Astrocyte (in vitro differentiated cells and primary cell): ENCODE measurements at regions not wholly inside any gene's neighbourhood (a gene's known extent, or its start where the extent isn't known, plus 50 kb on each side); places are given as distances from the start of the nearest gene placed in this dataset.

Experiments used
- DNase-seq: peaks from one replicate; pipeline ENCODE4 v3.0.0-alpha.2; 2010; ENCODE audit warnings: low read depth
- FAIRE-seq: peaks from 2 replicates; lab custom pipeline; 2011; peaks lifted over from hg19 to GRCh38; lab: Jason Lieb, UNC
- H2AFZ ChIP-seq: 2 replicates; pipeline ENCODE4 v1.6.0; 2012; ENCODE audit warnings: low read depth, low read length, inconsistent platforms
- H3K27ac ChIP-seq: 2 replicates; pipeline ENCODE4 v1.5.1; 2011; ENCODE audit warnings: low read depth, low read length, inconsistent platforms
- H3K27me3 ChIP-seq: 2 replicates; pipeline ENCODE4 v1.6.0; 2011; ENCODE audit warnings: low read length, inconsistent platforms; ENCODE audit not compliant: insufficient read depth
- H3K36me3 ChIP-seq: 2 replicates; pipeline ENCODE4 v1.5.1; 2011; ENCODE audit warnings: low read length, inconsistent platforms; ENCODE audit not compliant: insufficient read depth
- H3K4me1 ChIP-seq: 2 replicates; pipeline ENCODE4 v1.5.1; 2011; ENCODE audit warnings: low read length, inconsistent platforms; ENCODE audit not compliant: insufficient read depth
- H3K4me2 ChIP-seq: 2 replicates; pipeline ENCODE4 v1.6.0; 2012; ENCODE audit warnings: low read length, inconsistent platforms
- H3K4me3 ChIP-seq: 2 replicates; pipeline ENCODE4 v1.5.1; 2011; ENCODE audit warnings: low read depth, mild to moderate bottlenecking, low read length, inconsistent platforms; ENCODE audit not compliant: insufficient read depth
- H3K79me2 ChIP-seq: 2 replicates; pipeline ENCODE4 v1.6.0; 2012; ENCODE audit warnings: mild to moderate bottlenecking, low read length, inconsistent platforms; ENCODE audit not compliant: insufficient read depth
- H3K9ac ChIP-seq: 2 replicates; pipeline ENCODE4 v1.6.0; 2012; ENCODE audit warnings: mild to moderate bottlenecking, low read length, inconsistent platforms
- H3K9me3 ChIP-seq: 2 replicates; pipeline ENCODE4 v1.5.1; 2012; ENCODE audit warnings: low read depth, mild to moderate bottlenecking, low read length, inconsistent platforms; ENCODE audit not compliant: insufficient read depth
- H4K20me1 ChIP-seq: 2 replicates; pipeline ENCODE4 v1.6.0; 2012; ENCODE audit warnings: low read length, inconsistent platforms; ENCODE audit not compliant: insufficient read depth
- H3K27ac Mint-ChIP-seq: one replicate; pipeline ENCODE4 v1.8.0; 2021; ENCODE audit warnings: mild to moderate bottlenecking, mixed read lengths; ENCODE audit not compliant: unreplicated experiment
- H3K27me3 Mint-ChIP-seq: one replicate; pipeline ENCODE4 v1.8.0; 2021; ENCODE audit warnings: low read depth, mixed read lengths; ENCODE audit not compliant: unreplicated experiment
- H3K36me3 Mint-ChIP-seq: one replicate; pipeline ENCODE4 v1.8.0; 2021; ENCODE audit warnings: low read depth, mixed read lengths; ENCODE audit not compliant: unreplicated experiment
- H3K4me1 Mint-ChIP-seq: one replicate; pipeline ENCODE4 v1.8.0; 2021; ENCODE audit warnings: low read depth, mixed read lengths; ENCODE audit not compliant: unreplicated experiment
- H3K4me3 Mint-ChIP-seq: one replicate; pipeline ENCODE4 v1.8.0; 2021; ENCODE audit warnings: mild to moderate bottlenecking, moderate library complexity, mixed read lengths; ENCODE audit not compliant: unreplicated experiment
- H3K9me3 Mint-ChIP-seq: one replicate; pipeline ENCODE4 v1.8.0; 2021; ENCODE audit warnings: mild to moderate bottlenecking, mixed read lengths; ENCODE audit not compliant: unreplicated experiment
- EZH2 ChIP-seq: IDR thresholded peaks from 2 replicates; pipeline ENCODE4 v1.6.1; 2012; ENCODE audit warnings: mild to moderate bottlenecking, low read length, inconsistent platforms; ENCODE audit not compliant: insufficient read depth
- TF ChIP-seq, protein P1 (sequence below): IDR thresholded peaks from 2 replicates; pipeline ENCODE4 v1.5.1; 2011; ENCODE audit warnings: low read depth, mild to moderate bottlenecking, inconsistent platforms, low read length, moderate library complexity; ENCODE audit not compliant: insufficient read depth

DNA sequence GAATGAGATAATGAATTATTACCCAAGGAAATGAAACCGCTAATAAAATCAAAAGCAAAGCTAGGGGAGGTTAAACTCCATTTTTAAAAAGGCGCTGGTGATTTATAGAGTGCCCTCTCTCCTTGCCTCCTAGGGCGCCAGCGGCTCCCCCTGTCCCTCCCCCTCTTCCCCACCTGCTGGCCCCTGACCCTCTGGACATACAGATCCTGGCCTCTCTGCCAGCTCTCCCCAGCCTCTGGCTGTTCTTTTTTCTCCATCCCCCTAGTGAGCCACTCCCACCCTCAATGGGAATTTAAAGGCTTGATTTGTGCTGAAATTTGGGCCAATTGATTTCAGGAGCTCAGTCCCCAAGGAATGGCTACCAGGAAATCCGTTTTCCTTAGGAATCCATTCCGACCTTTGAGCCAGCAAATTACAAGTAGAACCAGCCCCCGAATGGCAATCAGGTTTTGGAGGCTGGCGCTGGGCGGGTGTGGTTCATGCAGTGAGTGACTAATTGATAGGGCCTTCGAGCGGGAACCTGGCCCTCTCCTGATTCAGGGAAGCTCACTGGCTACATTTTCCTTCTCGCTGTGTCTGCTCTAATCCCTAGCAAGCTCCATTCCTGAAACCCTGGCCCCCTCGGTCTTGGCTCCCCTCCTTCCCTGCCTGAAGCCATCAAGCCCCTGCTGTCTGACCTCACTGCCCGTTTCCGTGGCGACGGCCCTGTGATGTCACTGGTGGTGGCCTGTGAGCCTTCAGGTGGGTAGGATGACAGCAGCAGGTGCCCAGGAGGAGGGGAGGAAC lies 141.9 kb upstream of the SDK2 start:
- H3K79me2 ChIP-seq: no peaks in the 10 kb centered on the region
- no peak overlapping the region for H3K9ac ChIP-seq
- H3K27ac Mint-ChIP-seq: no peak overlapping the region
- H3K4me3 ChIP-seq: no peak overlapping the region
- H3K4me3 Mint-ChIP-seq: no peak overlapping the region
- no peak overlapping the region for H2AFZ ChIP-seq
- H3K4me1 Mint-ChIP-seq: peaks cover 6% of the 10 kb centered on the region
- no peaks in the 10 kb centered on the region for H3K36me3 ChIP-seq
- peaks cover 25% of the 10 kb centered on the region for H3K27me3 ChIP-seq
- H3K27ac ChIP-seq: no peak overlapping the region
- H3K4me1 ChIP-seq: no peaks in the 10 kb centered on the region
- H3K9me3 Mint-ChIP-seq: peaks cover 6% of the 10 kb centered on the region
- H4K20me1 ChIP-seq: no peaks in the 10 kb centered on the region
- no peak for FAIRE-seq
- TF ChIP-seq EZH2: no peak
- TF ChIP-seq, protein P1, sequence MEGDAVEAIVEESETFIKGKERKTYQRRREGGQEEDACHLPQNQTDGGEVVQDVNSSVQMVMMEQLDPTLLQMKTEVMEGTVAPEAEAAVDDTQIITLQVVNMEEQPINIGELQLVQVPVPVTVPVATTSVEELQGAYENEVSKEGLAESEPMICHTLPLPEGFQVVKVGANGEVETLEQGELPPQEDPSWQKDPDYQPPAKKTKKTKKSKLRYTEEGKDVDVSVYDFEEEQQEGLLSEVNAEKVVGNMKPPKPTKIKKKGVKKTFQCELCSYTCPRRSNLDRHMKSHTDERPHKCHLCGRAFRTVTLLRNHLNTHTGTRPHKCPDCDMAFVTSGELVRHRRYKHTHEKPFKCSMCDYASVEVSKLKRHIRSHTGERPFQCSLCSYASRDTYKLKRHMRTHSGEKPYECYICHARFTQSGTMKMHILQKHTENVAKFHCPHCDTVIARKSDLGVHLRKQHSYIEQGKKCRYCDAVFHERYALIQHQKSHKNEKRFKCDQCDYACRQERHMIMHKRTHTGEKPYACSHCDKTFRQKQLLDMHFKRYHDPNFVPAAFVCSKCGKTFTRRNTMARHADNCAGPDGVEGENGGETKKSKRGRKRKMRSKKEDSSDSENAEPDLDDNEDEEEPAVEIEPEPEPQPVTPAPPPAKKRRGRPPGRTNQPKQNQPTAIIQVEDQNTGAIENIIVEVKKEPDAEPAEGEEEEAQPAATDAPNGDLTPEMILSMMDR: no peak
- H3K36me3 Mint-ChIP-seq: no peaks in the 10 kb centered on the region
- no peak overlapping the region for H3K4me2 ChIP-seq
- H3K9me3 ChIP-seq: no peaks in the 10 kb centered on the region
- no peak for DNase-seq
- H3K27me3 Mint-ChIP-seq: peaks cover 58% of the 10 kb centered on the region

DNA sequence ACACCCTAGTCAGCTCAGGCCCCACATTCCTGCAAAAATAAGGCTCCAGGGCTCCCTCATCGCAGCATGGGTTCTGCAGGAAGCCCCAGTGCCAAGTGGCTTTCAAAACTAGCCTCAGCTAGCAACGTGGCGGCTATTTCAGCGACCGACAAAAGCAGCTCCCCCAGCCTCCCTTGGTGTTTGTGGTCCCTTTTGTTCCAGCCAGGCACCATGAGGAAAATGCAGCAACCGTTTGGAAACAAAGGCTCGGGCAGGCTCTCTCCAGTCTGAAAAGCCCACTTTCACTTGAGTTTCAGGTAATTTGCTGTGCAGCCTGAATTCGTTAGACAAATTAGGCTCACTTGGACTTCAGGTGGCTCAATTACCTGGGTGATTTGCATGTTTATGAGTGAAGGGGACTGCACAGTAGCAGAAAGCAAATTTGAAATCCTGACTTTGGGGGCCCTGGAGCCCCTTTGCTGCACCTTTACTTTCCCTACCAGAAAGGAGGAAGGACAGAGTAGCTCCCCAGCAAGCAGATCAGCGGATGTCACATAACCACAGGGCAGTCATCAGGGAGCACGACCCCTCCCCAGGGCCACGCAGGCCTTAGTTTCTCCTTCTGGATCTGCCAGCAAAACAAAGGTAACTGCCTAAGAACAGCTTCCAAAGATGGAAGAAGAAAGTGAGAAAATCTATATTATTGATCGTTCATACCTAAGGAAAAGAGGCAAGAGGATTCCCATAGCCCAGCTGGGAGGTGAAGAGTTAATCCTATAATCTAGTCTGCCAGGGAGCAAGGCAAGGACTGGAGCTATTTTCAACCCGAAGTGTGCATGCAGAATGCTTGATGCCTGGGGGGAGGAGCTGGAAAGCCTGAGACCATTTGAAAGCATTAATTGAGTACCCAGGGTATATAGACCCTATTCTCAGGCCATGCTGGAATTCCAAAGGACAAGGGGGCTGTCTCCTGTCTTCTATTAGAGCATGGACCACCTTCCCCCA lies 143.1 kb upstream of the SDK2 start:
- no peak overlapping the region for H3K9ac ChIP-seq
- Mint-ChIP-seq H3K9me3 (peaks cover 6% of the 10 kb centered on the region), H3K36me3 (no peaks in the 10 kb centered on the region), H3K4me3 (no peak overlapping the region), H3K27me3 (peaks cover 62% of the 10 kb centered on the region), H3K27ac (no peak overlapping the region), H3K4me1 (peaks cover 6% of the 10 kb centered on the region)
- no peak overlapping the region for H2AFZ ChIP-seq
- H3K27me3 ChIP-seq: peaks cover 33% of the 10 kb centered on the region
- no peaks in the 10 kb centered on the region for H3K4me1 ChIP-seq
- H3K9me3 ChIP-seq: no peaks in the 10 kb centered on the region
- H4K20me1 ChIP-seq: no peaks in the 10 kb centered on the region
- H3K27ac ChIP-seq: no peak overlapping the region
- H3K4me2 ChIP-seq: no peak overlapping the region
- no peak for TF ChIP-seq EZH2
- TF ChIP-seq, protein P1: no peak
- H3K79me2 ChIP-seq: no peaks in the 10 kb centered on the region
- DNase-seq: no peak
- H3K36me3 ChIP-seq: no peaks in the 10 kb centered on the region
- no peak for FAIRE-seq
- H3K4me3 ChIP-seq: no peak overlapping the region
